ENCODE measurements at regions not wholly inside any gene's neighbourhood (a gene's known extent, or its start where the extent isn't known, plus 50 kb on each side); places are given as distances from the start of the nearest gene placed in this dataset.

GRCh38 chr2:67727131-67727530, 330.0 kb downstream of the ETAA1 start:
- TF ChIP-seq POLR2A (IDR thresholded peaks at IDR 0.05): no peak
- no peak for TF ChIP-seq CTCF (IDR thresholded peaks at IDR 0.05)
- intact Hi-C loops (cut with DNase I; ENCODE audit: low total_unique reads): no loop called here
- no peak for DNase-seq (ENCODE audit: low spot score in 2 of 2)
- H3K4me3 ChIP-seq (ENCODE audit: low read depth, poor library complexity, severe bottlenecking): no peak overlapping the region
- WGBS, 2 donors: 85 to 93% methylated on average over 9 of the region's 9 CpGs

- no peak for DNase-seq (ENCODE audit: low spot score in 2 of 2)
- intact Hi-C loops (cut with DNase I; ENCODE audit: low total_unique reads): no loop called here
- H3K4me3 ChIP-seq (ENCODE audit: low read depth, poor library complexity, severe bottlenecking): no peak overlapping the region
- 66 to 70% methylated on average over 4 of the region's 4 CpGs for WGBS, 2 donors
- TF ChIP-seq POLR2A (IDR thresholded peaks at IDR 0.05) (no peak), CTCF (IDR thresholded peaks at IDR 0.05) (no peak)
Measured at GRCh38 chr2:67727623-67728022, 330.5 kb downstream of the ETAA1 start.

DNA sequence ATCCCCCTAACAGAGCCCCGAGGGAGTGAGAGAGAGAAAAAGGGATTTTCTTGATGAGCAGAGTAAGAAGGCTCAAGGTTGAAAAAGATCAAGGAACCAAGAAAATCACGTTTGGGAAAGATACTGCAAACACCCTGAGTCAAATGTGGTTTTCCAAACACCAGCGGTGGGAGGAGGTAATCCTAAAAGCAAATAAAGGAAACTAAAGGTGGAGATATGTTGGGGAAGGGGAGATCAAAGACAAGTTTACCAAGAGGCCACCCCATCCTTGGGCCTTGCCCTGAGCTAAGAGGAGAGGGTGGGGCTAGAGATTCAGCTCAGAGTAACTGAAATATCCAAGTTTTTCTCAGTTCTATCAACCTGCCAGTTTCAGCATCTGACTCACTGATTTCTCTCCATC, 332.3 kb downstream of the ETAA1 start:
- no peak for TF ChIP-seq POLR2A (IDR thresholded peaks at IDR 0.05)
- no peak for TF ChIP-seq CTCF (IDR thresholded peaks at IDR 0.05)
- intact Hi-C loops (cut with DNase I; ENCODE audit: low total_unique reads): no loop called here
- DNase-seq (ENCODE audit: low spot score in 2 of 2): no peak
- WGBS, 2 donors: 62 to 67% methylated on average over 3 of the region's 3 CpGs
- no peak overlapping the region for H3K4me3 ChIP-seq (ENCODE audit: low read depth, poor library complexity, severe bottlenecking)

DNA sequence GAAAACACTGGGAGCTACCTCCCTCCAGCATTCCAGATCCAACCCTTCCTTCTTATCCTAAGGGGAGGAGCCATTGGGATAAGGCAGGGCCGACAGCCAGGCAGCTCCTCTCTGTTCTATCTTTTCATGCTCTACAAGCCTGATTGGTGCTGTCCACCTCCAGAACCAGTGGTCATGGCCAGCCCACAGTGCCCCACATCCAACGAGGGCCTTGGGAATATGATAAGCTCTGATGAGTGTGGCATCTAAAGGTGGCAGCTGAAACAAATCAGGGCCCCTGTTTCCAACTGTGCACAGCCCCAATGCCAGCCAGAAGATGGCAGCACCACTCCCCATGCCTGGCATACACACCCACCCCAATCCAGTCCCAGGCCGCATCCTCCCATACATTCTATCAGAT, 329.3 kb downstream of the C1D start:
- TF ChIP-seq CTCF (IDR thresholded peaks at IDR 0.05): no peak
- TF ChIP-seq POLR2A (IDR thresholded peaks at IDR 0.05): no peak
- DNase-seq (ENCODE audit: low spot score in 2 of 2): no peak
- H3K4me3 ChIP-seq (ENCODE audit: low read depth, poor library complexity, severe bottlenecking): no peak overlapping the region
- 59 to 68% methylated on average over 3 of the region's 3 CpGs for WGBS, 2 donors
- intact Hi-C loops (cut with DNase I; ENCODE audit: low total_unique reads): no loop called here

GRCh38 chr2:67752199-67752598, 310.6 kb downstream of the C1D start:
- 72 to 73% methylated on average over 2 of the region's 2 CpGs for WGBS, 2 donors
- no peak overlapping the region for H3K4me3 ChIP-seq (ENCODE audit: low read depth, poor library complexity, severe bottlenecking)
- intact Hi-C loops (cut with DNase I; ENCODE audit: low total_unique reads): loop anchor here (5.0 kb wide), 1 partner anchor 130 kb away; no protein-coding TSS in a partner anchor
- TF ChIP-seq POLR2A (IDR thresholded peaks at IDR 0.05) (no peak), CTCF (IDR thresholded peaks at IDR 0.05) (no peak)
- DNase-seq (ENCODE audit: low spot score in 2 of 2): no peak

- no peak overlapping the region for H3K4me3 ChIP-seq (ENCODE audit: low read depth, poor library complexity, severe bottlenecking)
- TF ChIP-seq POLR2A (IDR thresholded peaks at IDR 0.05): no peak
- TF ChIP-seq CTCF (IDR thresholded peaks at IDR 0.05): no peak
- no peak for DNase-seq (ENCODE audit: low spot score in 2 of 2)
- intact Hi-C loops (cut with DNase I; ENCODE audit: low total_unique reads): loop anchor here (5.0 kb wide), 1 partner anchor 129 kb away; no protein-coding TSS in a partner anchor
Measured at GRCh38 chr2:67752969-67753368, 309.8 kb downstream of the C1D start.

Data from lower leg skin (tissue), 4 donors.